ENCODE measurements at regions not wholly inside any gene's neighbourhood (a gene's known extent, or its start where the extent isn't known, plus 50 kb on each side); places are given as distances from the start of the nearest gene placed in this dataset.

DNA sequence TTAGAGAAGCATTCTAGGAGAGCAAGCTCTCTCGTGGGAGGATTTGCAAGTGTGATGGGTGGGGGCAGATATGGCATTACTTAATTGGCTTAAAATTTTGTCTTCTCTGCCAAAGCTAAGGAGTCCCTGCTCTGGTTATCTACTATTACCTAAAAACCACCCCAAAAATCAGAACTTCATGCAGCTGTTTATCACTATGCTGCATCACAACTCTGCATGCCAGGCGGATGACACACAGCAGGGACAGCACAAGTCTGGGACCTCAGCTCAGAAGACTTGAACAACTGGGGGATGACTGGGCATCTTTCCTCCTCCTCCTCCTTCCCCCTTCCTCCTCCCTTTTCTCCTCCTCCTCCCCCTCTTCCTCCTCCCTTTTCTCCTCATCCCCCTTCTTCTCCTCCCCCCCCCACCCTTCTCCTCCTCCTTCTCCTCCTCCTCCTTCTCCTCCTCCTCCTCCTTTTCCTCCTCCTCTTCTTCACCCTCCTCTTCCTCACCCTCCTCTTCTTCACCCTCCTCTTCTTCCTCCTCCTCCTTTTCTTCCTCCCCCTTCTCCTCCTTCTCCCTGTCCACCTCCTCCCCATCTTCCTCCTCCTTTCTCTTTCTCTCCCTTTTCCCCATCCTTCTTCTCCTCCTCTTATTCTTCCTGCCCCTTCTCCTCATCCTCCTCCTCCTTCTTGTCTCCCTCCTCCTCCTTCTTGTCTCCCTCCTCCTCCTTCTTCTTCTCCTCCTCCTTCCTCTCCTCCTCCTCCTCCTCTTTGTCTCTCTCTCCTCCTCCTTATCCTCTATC lies 218.6 kb upstream of the PMEPA1 start:
- no peaks in the 10 kb centered on the region for H3K36me3 ChIP-seq
- no peak overlapping the region for H3K4me3 ChIP-seq (ENCODE audit: low read depth, low read length)
- H3K9me3 ChIP-seq (ENCODE audit: severe bottlenecking), result peaks cover 6% of the 10 kb centered on the region
- no peaks in the 10 kb centered on the region for H3K27me3 ChIP-seq (ENCODE audit: insufficient read depth, low read depth, severe bottlenecking)
- no peak for TF ChIP-seq CTCF (IDR thresholded peaks at IDR 0.05; ENCODE audit: low read depth, low read length)
- no peak for DNase-seq
- no peak overlapping the region for H3K27ac ChIP-seq

- H3K27me3 ChIP-seq (ENCODE audit: insufficient read depth, low read depth, severe bottlenecking), result no peaks in the 10 kb centered on the region
- DNase-seq, result no peak
- TF ChIP-seq CTCF (IDR thresholded peaks at IDR 0.05; ENCODE audit: low read depth, low read length), result no peak
- no peaks in the 10 kb centered on the region for H3K36me3 ChIP-seq
- peaks cover 6% of the 10 kb centered on the region for H3K9me3 ChIP-seq (ENCODE audit: severe bottlenecking)
- no peak overlapping the region for H3K27ac ChIP-seq
- H3K4me3 ChIP-seq (ENCODE audit: low read depth, low read length), result no peak overlapping the region
Observed at GRCh38 chr20:57927376-57927775, 217.6 kb upstream of the PMEPA1 start.

DNA sequence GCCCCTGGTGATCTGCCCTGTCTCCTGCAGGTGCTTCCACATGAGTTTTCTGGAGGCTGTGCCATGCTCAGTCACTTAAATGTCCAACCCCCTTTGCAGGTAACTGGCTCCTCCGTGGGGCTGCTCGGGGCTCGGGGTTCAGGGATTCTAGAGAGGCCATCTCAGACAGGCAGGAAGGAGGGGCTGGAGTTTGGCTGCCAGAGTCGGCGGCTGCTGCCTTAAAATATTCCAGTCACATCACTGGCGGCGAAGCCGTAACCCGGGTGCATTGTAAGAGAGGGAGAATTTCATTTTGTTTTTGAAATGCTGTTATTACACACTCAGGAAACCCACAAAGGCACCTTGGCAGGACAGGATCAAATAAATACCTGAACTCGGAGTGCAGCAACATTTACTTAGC lies 212.9 kb upstream of the PMEPA1 start:
- H3K9me3 ChIP-seq (ENCODE audit: severe bottlenecking), result peaks cover 6% of the 10 kb centered on the region
- H3K4me3 ChIP-seq (ENCODE audit: low read depth, low read length), result no peak overlapping the region
- H3K27ac ChIP-seq, result no peak overlapping the region
- no peaks in the 10 kb centered on the region for H3K36me3 ChIP-seq
- no peaks in the 10 kb centered on the region for H3K27me3 ChIP-seq (ENCODE audit: insufficient read depth, low read depth, severe bottlenecking)
- TF ChIP-seq CTCF (IDR thresholded peaks at IDR 0.05; ENCODE audit: low read depth, low read length), result no peak
- no peak for DNase-seq

- Histone ChIP-seq H3K4me3 (ENCODE audit: low read depth, low read length) (no peak overlapping the region), H3K9me3 (ENCODE audit: severe bottlenecking) (peaks cover 6% of the 10 kb centered on the region), H3K36me3 (no peaks in the 10 kb centered on the region), H3K27me3 (ENCODE audit: insufficient read depth, low read depth, severe bottlenecking) (no peaks in the 10 kb centered on the region), H3K27ac (no peak overlapping the region)
- DNase-seq, result no peak
- no peak for TF ChIP-seq CTCF (IDR thresholded peaks at IDR 0.05; ENCODE audit: low read depth, low read length)
Observed at GRCh38 chr20:57922083-57922482, 212.3 kb upstream of the PMEPA1 start.

GRCh38 chr20:57921676-57922075 lies 211.9 kb upstream of the PMEPA1 start:
- H3K9me3 ChIP-seq (ENCODE audit: severe bottlenecking), result peaks cover 6% of the 10 kb centered on the region
- TF ChIP-seq CTCF (IDR thresholded peaks at IDR 0.05; ENCODE audit: low read depth, low read length), result no peak
- DNase-seq, result no peak
- H3K27ac ChIP-seq, result no peak overlapping the region
- no peaks in the 10 kb centered on the region for H3K27me3 ChIP-seq (ENCODE audit: insufficient read depth, low read depth, severe bottlenecking)
- H3K4me3 ChIP-seq (ENCODE audit: low read depth, low read length), result no peak overlapping the region
- no peaks in the 10 kb centered on the region for H3K36me3 ChIP-seq

DNA sequence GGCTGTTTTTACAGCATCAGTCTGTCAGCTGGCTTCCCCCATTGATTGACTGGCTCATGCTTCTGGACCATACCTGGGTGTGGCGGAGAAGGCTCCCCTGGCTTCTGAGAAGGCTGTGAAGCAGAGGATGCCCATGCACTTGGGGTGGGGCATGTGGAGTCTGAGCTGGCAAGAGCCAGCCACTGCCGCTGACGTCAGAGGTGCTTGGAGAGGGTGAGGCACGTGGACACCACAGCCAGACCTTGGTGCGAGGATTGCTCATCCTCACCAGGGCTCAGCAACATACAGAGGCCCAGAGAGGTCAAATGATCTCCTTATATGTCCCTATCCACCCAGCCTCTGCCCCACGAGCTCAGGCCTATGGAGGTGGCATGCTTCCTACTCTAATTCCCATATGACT lies 211.2 kb upstream of the PMEPA1 start:
- H3K36me3 ChIP-seq, result no peaks in the 10 kb centered on the region
- no peak for DNase-seq
- peaks cover 6% of the 10 kb centered on the region for H3K9me3 ChIP-seq (ENCODE audit: severe bottlenecking)
- H3K27me3 ChIP-seq (ENCODE audit: insufficient read depth, low read depth, severe bottlenecking), result no peaks in the 10 kb centered on the region
- no peak for TF ChIP-seq CTCF (IDR thresholded peaks at IDR 0.05; ENCODE audit: low read depth, low read length)
- H3K27ac ChIP-seq, result no peak overlapping the region
- no peak overlapping the region for H3K4me3 ChIP-seq (ENCODE audit: low read depth, low read length)

All from WERI-Rb-1 (cell line).